ENCODE measurements at regions not wholly inside any gene's neighbourhood (a gene's known extent, or its start where the extent isn't known, plus 50 kb on each side); places are given as distances from the start of the nearest gene placed in this dataset.

- peaks cover 0 to 4% (median 0%) of the 10 kb centered on the region in 12 donors for H3K9me3 ChIP-seq
Measured at GRCh38 chr2:118721817-118722551, 125.5 kb downstream of the EN1 start.

DNA sequence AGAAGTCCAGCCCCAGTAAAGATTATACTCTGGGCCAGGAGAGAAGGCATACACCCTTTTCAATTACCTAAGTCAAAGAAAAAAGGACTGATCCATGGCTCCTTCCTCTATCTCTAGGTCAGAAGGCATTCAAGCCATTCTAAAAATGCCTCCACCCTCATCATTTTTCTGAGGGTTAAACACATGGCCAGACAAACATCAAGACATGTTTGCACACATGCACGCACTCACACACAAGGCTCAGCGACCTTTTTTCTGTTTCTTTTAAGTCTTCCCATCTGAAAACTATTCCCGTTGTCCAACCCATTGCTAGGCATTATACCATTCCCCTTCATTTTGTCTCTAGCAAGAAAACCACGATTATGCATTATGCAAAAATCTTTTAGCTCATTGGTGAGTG lies 126.6 kb downstream of the EN1 start:
- WGBS, 4 donors: 79 to 87% (median 82%) methylated on average over 4 of the region's 4 CpGs
- no peaks in the 10 kb centered on the region for H3K9me3 ChIP-seq
- no peak for DNase-seq
- ATAC-seq: no peak
- H3K36me3 ChIP-seq: no peaks in the 10 kb centered on the region
- TF ChIP-seq CTCF (IDR thresholded peaks at IDR 0.05) (no peak), POLR2A (IDR thresholded peaks at IDR 0.05) (no peak)
- intact Hi-C loops (cut with DNase I): no loop called here
- H3K4me3 ChIP-seq: no peak overlapping the region
- H3K27me3 ChIP-seq: peaks cover 0 to 6% (median 0%) of the 10 kb centered on the region in 9 donors
- H3K4me1 ChIP-seq: no peaks in the 10 kb centered on the region
- no peak overlapping the region for H3K27ac ChIP-seq

More at GRCh38 chr2:118721817-118722551, 125.5 kb downstream of the EN1 start:
- intact Hi-C loops (cut with DNase I): no loop called here
- ATAC-seq (no peak), DNase-seq (no peak)
- Histone ChIP-seq H3K4me1 (no peaks in the 10 kb centered on the region), H3K36me3 (no peaks in the 10 kb centered on the region), H3K4me3 (no peak overlapping the region), H3K27me3 (peaks cover 0 to 6% (median 0%) of the 10 kb centered on the region in 9 donors), H3K27ac (no peak overlapping the region)
- TF ChIP-seq CTCF (IDR thresholded peaks at IDR 0.05) (no peak), POLR2A (IDR thresholded peaks at IDR 0.05) (no peak)
- WGBS, 4 donors: 61 to 73% (median 67%) methylated on average over 11 of the region's 11 CpGs

DNA sequence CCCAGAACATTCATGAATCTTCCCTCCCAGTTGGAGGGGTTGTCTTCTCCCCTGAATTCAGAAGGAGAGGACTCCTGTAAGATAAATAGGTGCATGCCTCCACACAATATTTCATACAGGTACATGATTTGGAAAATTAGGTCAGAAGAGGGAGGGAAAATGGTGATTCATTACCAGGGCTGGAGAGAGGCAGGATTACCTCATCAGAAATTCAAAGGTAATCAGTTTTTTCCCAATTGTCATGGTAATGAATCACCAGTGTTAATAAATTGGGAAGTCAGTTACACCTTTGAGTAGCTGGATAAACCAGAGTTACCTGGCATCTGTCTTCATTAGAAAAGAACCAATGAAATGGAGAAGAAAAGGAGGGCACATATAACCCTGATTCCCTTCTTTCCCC lies 128.5 kb downstream of the EN1 start:
- no peak for DNase-seq
- no peak overlapping the region for H3K4me3 ChIP-seq
- H3K9me3 ChIP-seq: no peaks in the 10 kb centered on the region
- no peaks in the 10 kb centered on the region for H3K4me1 ChIP-seq
- intact Hi-C loops (cut with DNase I): no loop called here
- no peak for ATAC-seq
- TF ChIP-seq CTCF (IDR thresholded peaks at IDR 0.05): no peak
- no peak for TF ChIP-seq POLR2A (IDR thresholded peaks at IDR 0.05)
- H3K36me3 ChIP-seq: no peaks in the 10 kb centered on the region
- H3K27me3 ChIP-seq: peaks cover 0 to 6% (median 0%) of the 10 kb centered on the region in 9 donors
- no peak overlapping the region for H3K27ac ChIP-seq

DNA sequence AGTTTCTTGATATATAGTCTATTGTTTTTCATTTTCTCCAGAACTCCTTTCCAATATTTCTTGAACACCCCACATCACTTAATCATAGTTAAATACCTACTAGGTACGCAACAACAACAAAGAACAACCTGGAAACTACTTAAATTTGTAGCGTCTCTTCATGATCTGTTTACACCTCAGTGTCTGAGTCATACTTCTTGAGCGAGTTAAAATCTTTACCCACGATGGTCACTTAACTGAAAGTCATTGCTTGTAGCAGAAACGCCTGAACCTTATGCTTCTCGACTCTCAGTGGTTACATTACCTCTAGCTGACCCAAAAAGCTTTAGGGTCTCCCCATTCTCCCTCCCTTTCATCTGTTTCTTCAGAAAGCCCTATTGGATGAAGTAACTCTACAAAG lies 131.3 kb downstream of the EN1 start:
- ATAC-seq: no peak
- H3K4me1 ChIP-seq: no peaks in the 10 kb centered on the region
- 77 to 88% (median 86%) methylated on average over 6 of the region's 6 CpGs for WGBS, 4 donors

More for the DNA sequence above, 131.3 kb downstream of the EN1 start:
- TF ChIP-seq POLR2A (IDR thresholded peaks at IDR 0.05) (no peak), CTCF (IDR thresholded peaks at IDR 0.05) (no peak)
- intact Hi-C loops (cut with DNase I): no loop called here
- H3K27me3 ChIP-seq: peaks cover 0 to 6% (median 0%) of the 10 kb centered on the region in 9 donors
- no peak overlapping the region for H3K4me3 ChIP-seq
- no peak overlapping the region for H3K27ac ChIP-seq
- no peaks in the 10 kb centered on the region for H3K9me3 ChIP-seq
- H3K36me3 ChIP-seq: no peaks in the 10 kb centered on the region
- DNase-seq: no peak
